ENCODE measurements at regions not wholly inside any gene's neighbourhood (a gene's known extent, or its start where the extent isn't known, plus 50 kb on each side); places are given as distances from the start of the nearest gene placed in this dataset.

- Histone ChIP-seq H3K79me2 (ENCODE audit: insufficient read depth, low read length) (no peaks in the 10 kb centered on the region), H4K20me1 (ENCODE audit: insufficient read depth, low read length) (no peaks in the 10 kb centered on the region), H3K4me1 (ENCODE audit: insufficient read depth, low read length) (no peaks in the 10 kb centered on the region), H3K9ac (ENCODE audit: low read depth, low read length) (no peak overlapping the region), H2AFZ (ENCODE audit: low read depth, low read length) (no peak overlapping the region), H3K4me3 (ENCODE audit: low read depth in 1 of 2, low read length in 2 of 2) (no peak overlapping the region), H3K27ac (ENCODE audit: low read length) (no peak overlapping the region), H3K36me3 (ENCODE audit: insufficient read depth, low read length) (no peaks in the 10 kb centered on the region), H3K9me3 (ENCODE audit: insufficient read depth, low read length, severe bottlenecking) (no peaks in the 10 kb centered on the region), H3K27me3 (ENCODE audit: insufficient read depth, low read length, poor library complexity) (no peaks in the 10 kb centered on the region), H3K4me2 (ENCODE audit: insufficient read depth, low read length) (no peak overlapping the region)
- DNase-seq (no peak), ATAC-seq (ENCODE audit: insufficient read depth, low read depth) (no peak)
- TF ChIP-seq CTCF (IDR thresholded peaks at IDR 0.05; ENCODE audit: borderline replicate concordance, extremely low read depth, low read length, poor library complexity, severe bottlenecking) (no peak), EZH2 (IDR thresholded peaks at IDR 0.05; ENCODE audit: borderline replicate concordance, low read depth, low read length, severe bottlenecking) (no peak)
Measured at GRCh38 chr3:168197162-168197561, 101.4 kb upstream of the GOLIM4 start.

- no peaks in the 10 kb centered on the region for H3K4me1 ChIP-seq (ENCODE audit: insufficient read depth, low read length)
- no peak for DNase-seq
- no peaks in the 10 kb centered on the region for H3K27me3 ChIP-seq (ENCODE audit: insufficient read depth, low read length, poor library complexity)
- H3K9ac ChIP-seq (ENCODE audit: low read depth, low read length) = no peak overlapping the region
- no peak for ATAC-seq (ENCODE audit: insufficient read depth, low read depth)
- H2AFZ ChIP-seq (ENCODE audit: low read depth, low read length) = no peak overlapping the region
- H3K79me2 ChIP-seq (ENCODE audit: insufficient read depth, low read length) = no peaks in the 10 kb centered on the region
- H3K27ac ChIP-seq (ENCODE audit: low read length) = no peak overlapping the region
- TF ChIP-seq EZH2 (IDR thresholded peaks at IDR 0.05; ENCODE audit: borderline replicate concordance, low read depth, low read length, severe bottlenecking) = no peak
- no peak for TF ChIP-seq CTCF (IDR thresholded peaks at IDR 0.05; ENCODE audit: borderline replicate concordance, extremely low read depth, low read length, poor library complexity, severe bottlenecking)
- H3K4me2 ChIP-seq (ENCODE audit: insufficient read depth, low read length) = no peak overlapping the region
- no peaks in the 10 kb centered on the region for H3K36me3 ChIP-seq (ENCODE audit: insufficient read depth, low read length)
- no peaks in the 10 kb centered on the region for H4K20me1 ChIP-seq (ENCODE audit: insufficient read depth, low read length)
- H3K4me3 ChIP-seq (ENCODE audit: low read depth in 1 of 2, low read length in 2 of 2) = no peak overlapping the region
- H3K9me3 ChIP-seq (ENCODE audit: insufficient read depth, low read length, severe bottlenecking) = no peaks in the 10 kb centered on the region
Measured at GRCh38 chr3:168191856-168192255, 96.1 kb upstream of the GOLIM4 start.

GRCh38 chr3:168187233-168187632, 91.5 kb upstream of the GOLIM4 start:
- Histone ChIP-seq H3K9me3 (ENCODE audit: insufficient read depth, low read length, severe bottlenecking) (no peaks in the 10 kb centered on the region), H3K9ac (ENCODE audit: low read depth, low read length) (no peak overlapping the region), H3K4me3 (ENCODE audit: low read depth in 1 of 2, low read length in 2 of 2) (no peak overlapping the region), H3K27ac (ENCODE audit: low read length) (no peak overlapping the region), H4K20me1 (ENCODE audit: insufficient read depth, low read length) (no peaks in the 10 kb centered on the region), H3K4me1 (ENCODE audit: insufficient read depth, low read length) (no peaks in the 10 kb centered on the region), H3K79me2 (ENCODE audit: insufficient read depth, low read length) (no peaks in the 10 kb centered on the region), H3K36me3 (ENCODE audit: insufficient read depth, low read length) (no peaks in the 10 kb centered on the region), H2AFZ (ENCODE audit: low read depth, low read length) (no peak overlapping the region), H3K4me2 (ENCODE audit: insufficient read depth, low read length) (no peak overlapping the region), H3K27me3 (ENCODE audit: insufficient read depth, low read length, poor library complexity) (no peaks in the 10 kb centered on the region)
- TF ChIP-seq EZH2 (IDR thresholded peaks at IDR 0.05; ENCODE audit: borderline replicate concordance, low read depth, low read length, severe bottlenecking) = no peak
- no peak for TF ChIP-seq CTCF (IDR thresholded peaks at IDR 0.05; ENCODE audit: borderline replicate concordance, extremely low read depth, low read length, poor library complexity, severe bottlenecking)
- DNase-seq = no peak
- no peak for ATAC-seq (ENCODE audit: insufficient read depth, low read depth)
